Liver (tissue), 8 donors: ENCODE measurements at regions not wholly inside any gene's neighbourhood (a gene's known extent, or its start where the extent isn't known, plus 50 kb on each side); places are given as distances from the start of the nearest gene placed in this dataset.
A peak's percentile ranks its signal among the peaks of the same experiment; 100 is the strongest.

Source experiments
- DNase-seq: peaks from one replicate; pipeline ENCODE4 v3.0.0-alpha.2; 2017; ENCODE audit warnings: low spot score
- H3K27ac ChIP-seq, 2 donors: one replicate each; pipeline ENCODE4 v1.7.0; 2013; ENCODE audit warnings: inconsistent platforms in 2 of 2, low read length in 2 of 2, control low read depth in 1 of 2, low read depth in 1 of 2, mild to moderate bottlenecking in 1 of 2
- H3K27me3 ChIP-seq, 4 donors: one replicate each; pipeline versions ENCODE4 v1.6.1 to v1.7.0; 2013; ENCODE audit warnings: low read length in 3 of 4, inconsistent platforms in 1 of 4, mild to moderate bottlenecking in 1 of 4, moderate library complexity in 1 of 4; ENCODE audit not compliant: control insufficient read depth in 4 of 4, insufficient read depth in 4 of 4
- H3K36me3 ChIP-seq, 4 donors: one replicate each; pipeline versions ENCODE4 v1.6.1 to v1.7.0; 2013; ENCODE audit warnings: low read length in 3 of 4, mild to moderate bottlenecking in 3 of 4, low read depth in 1 of 4, moderate library complexity in 1 of 4; ENCODE audit not compliant: control insufficient read depth in 4 of 4, insufficient read depth in 3 of 4
- H3K4me1 ChIP-seq, 4 donors: one replicate each; pipeline versions ENCODE4 v1.6.1 to v1.7.0; 2013; ENCODE audit warnings: low read length in 3 of 4, mild to moderate bottlenecking in 3 of 4, moderate library complexity in 1 of 4; ENCODE audit not compliant: control insufficient read depth in 4 of 4, insufficient read depth in 4 of 4
- H3K4me3 ChIP-seq, 3 donors: one replicate each; pipeline versions ENCODE4 v1.6.1 to v1.7.0; 2013; ENCODE audit warnings: low read length in 3 of 3, control low read depth in 1 of 3, low read depth in 1 of 3, mild to moderate bottlenecking in 1 of 3
- H3K9ac ChIP-seq, 2 donors: one replicate each; pipeline ENCODE4 v1.7.0; 2013; ENCODE audit warnings: low read length in 2 of 2, mild to moderate bottlenecking in 2 of 2, moderate library complexity in 2 of 2, control low read depth in 1 of 2, low read depth in 1 of 2
- H3K9me3 ChIP-seq, 4 donors: one replicate each; pipeline versions ENCODE4 v1.6.1 to v1.7.0; 2013; ENCODE audit warnings: low read length in 3 of 4; ENCODE audit not compliant: control insufficient read depth in 4 of 4
- ATF3 ChIP-seq: IDR thresholded peaks from 2 replicates; pipeline ENCODE4 v1.6.1; 2016; ENCODE audit warnings: antibody characterized with exemption
- FOXA1 ChIP-seq: IDR thresholded peaks from 2 replicates; pipeline ENCODE4 v1.6.1; 2016; ENCODE audit warnings: antibody characterized with exemption
- GABPA ChIP-seq, 2 donors: IDR thresholded peaks in 1 of 2; conservative IDR thresholded peaks in 1 of 2; 2 replicates each; pipeline ENCODE4 v1.6.1; 2016; ENCODE audit warnings: antibody characterized with exemption in 2 of 2, mild to moderate bottlenecking in 1 of 2, moderate library complexity in 1 of 2
- HNF4A ChIP-seq, 2 donors: conservative IDR thresholded peaks; 2 replicates each; pipeline ENCODE4 v1.6.1; 2016; ENCODE audit warnings: antibody characterized with exemption in 2 of 2, mild to moderate bottlenecking in 2 of 2
- HNF4G ChIP-seq: IDR thresholded peaks from 2 replicates; pipeline ENCODE4 v1.6.1; 2016; ENCODE audit warnings: antibody characterized with exemption
- NR2F2 ChIP-seq: IDR thresholded peaks from 2 replicates; pipeline ENCODE4 v1.6.1; 2016; ENCODE audit warnings: antibody characterized with exemption
- RXRA ChIP-seq, 2 donors: IDR thresholded peaks; 2 replicates each; pipeline ENCODE4 v1.6.1; 2017 to 2018; ENCODE audit warnings: antibody characterized with exemption in 2 of 2, mild to moderate bottlenecking in 1 of 2
- SP1 ChIP-seq: IDR thresholded peaks from 2 replicates; pipeline ENCODE4 v1.6.1; 2018; ENCODE audit warnings: antibody characterized with exemption, mild to moderate bottlenecking
- TAF1 ChIP-seq: conservative IDR thresholded peaks from 2 replicates; pipeline ENCODE4 v1.6.1; 2016; ENCODE audit warnings: antibody characterized with exemption, mild to moderate bottlenecking
- WGBS: extraction: QIAGEN DNeasy Blood & Tissue Kit; methylation state at CpG from one replicate; pipeline ENCODE4 v1.1.7; 2013; 5-methylcytosine and 5-hydroxymethylcytosine counted together
- TF ChIP-seq, protein P1 (sequence below): IDR thresholded peaks from 2 replicates; pipeline ENCODE4 v1.6.1; 2016; ENCODE audit warnings: antibody characterized with exemption
- TF ChIP-seq, protein P2 (sequence below): fragments of 150-350 bp; IDR thresholded peaks from 2 replicates; pipeline ENCODE4 v1.5.1; 2017; ENCODE audit warnings: improper control_type of control experiment, low read depth, low read length; ENCODE audit not compliant: missing input control
- donor health status: healthy.
- donor health status: healthy.
- donor health status: healthy.
- donor health status: healthy.
- donor health status: healthy.

- H3K27ac ChIP-seq = no peak overlapping the region
- no peak for DNase-seq
- H3K9me3 ChIP-seq = no peaks in the 10 kb centered on the region
- no peaks in the 10 kb centered on the region for H3K4me1 ChIP-seq
- H3K4me3 ChIP-seq = no peak overlapping the region
- H3K9ac ChIP-seq = no peak overlapping the region
- H3K36me3 ChIP-seq = no peaks in the 10 kb centered on the region
- no peaks in the 10 kb centered on the region for H3K27me3 ChIP-seq
- WGBS = 88% methylated on average over 7 of the region's 7 CpGs
- TF ChIP-seq RXRA (IDR thresholded peaks at IDR 0.05) = no peak
These were observed 148.1 kb downstream of the HERPUD2 start for GRCh38 chr7:35546691-35547429.

GRCh38 chr7:35545831-35546230, 149.1 kb downstream of the HERPUD2 start:
- no peaks in the 10 kb centered on the region for H3K9me3 ChIP-seq
- no peak overlapping the region for H3K27ac ChIP-seq
- H3K36me3 ChIP-seq = no peaks in the 10 kb centered on the region
- no peak for TF ChIP-seq ATF3
- TF ChIP-seq RXRA (IDR thresholded peaks at IDR 0.05) = no peak
- TF ChIP-seq HNF4G = no peak
- no peak for TF ChIP-seq NR2F2
- H3K4me1 ChIP-seq = no peaks in the 10 kb centered on the region
- H3K4me3 ChIP-seq = no peak overlapping the region
- DNase-seq = no peak
- 84% methylated on average over 5 of the region's 5 CpGs for WGBS
- no peak overlapping the region for H3K9ac ChIP-seq
- no peaks in the 10 kb centered on the region for H3K27me3 ChIP-seq

DNA sequence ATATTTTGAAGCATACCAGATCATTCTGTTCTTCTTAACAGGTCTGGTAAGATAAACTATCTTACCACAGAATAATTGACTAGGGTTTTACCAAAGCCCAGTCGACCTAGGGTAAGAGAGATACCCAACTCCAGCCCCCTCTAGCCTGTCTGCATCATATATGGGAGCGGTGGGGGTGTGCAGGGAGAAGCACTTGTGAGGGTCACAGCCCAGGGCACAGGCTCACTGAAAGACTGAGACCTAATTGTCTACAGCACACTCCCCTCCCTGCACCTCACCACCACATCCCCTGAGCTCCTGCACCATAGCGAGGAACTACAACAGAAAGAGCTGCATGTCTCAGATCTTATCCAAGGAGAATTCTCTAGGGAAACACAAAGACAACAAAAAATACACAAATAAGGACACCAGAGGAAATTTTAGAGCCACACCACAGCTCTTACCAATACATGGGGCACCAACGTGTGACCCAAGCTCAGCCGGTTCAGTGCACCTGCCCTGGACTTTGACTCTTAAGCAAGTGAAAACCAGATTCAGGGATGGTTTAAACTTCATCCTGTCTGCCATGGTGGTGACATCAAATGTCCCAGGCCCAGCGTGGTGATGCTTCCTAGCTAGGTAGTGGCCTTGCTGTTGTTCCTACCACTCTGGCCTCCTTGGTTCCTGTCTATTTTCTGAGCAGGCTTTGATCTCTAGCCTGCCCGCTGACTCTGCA, 150.8 kb downstream of the HERPUD2 start:
- no peak overlapping the region for H3K9ac ChIP-seq
- DNase-seq = no peak
- H3K36me3 ChIP-seq = no peaks in the 10 kb centered on the region
- TF ChIP-seq NR2F2 (peak; percentile 21), TAF1 (no peak), GABPA (IDR thresholded peaks at IDR 0.05 in 1 of 2, conservative IDR thresholded peaks at IDR 0.05 in 1 of 2) (no peak), HNF4A (conservative IDR thresholded peaks at IDR 0.05) (peak; percentile 90 to 96), HNF4G (peak; percentile 65), FOXA1 (no peak), SP1 (peak; percentile 59), ATF3 (no peak), RXRA (IDR thresholded peaks at IDR 0.05) (peak; percentile 61 to 80)
- TF ChIP-seq, protein P1, sequence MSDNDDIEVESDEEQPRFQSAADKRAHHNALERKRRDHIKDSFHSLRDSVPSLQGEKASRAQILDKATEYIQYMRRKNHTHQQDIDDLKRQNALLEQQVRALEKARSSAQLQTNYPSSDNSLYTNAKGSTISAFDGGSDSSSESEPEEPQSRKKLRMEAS = peak; percentile 20
- TF ChIP-seq, protein P2, sequence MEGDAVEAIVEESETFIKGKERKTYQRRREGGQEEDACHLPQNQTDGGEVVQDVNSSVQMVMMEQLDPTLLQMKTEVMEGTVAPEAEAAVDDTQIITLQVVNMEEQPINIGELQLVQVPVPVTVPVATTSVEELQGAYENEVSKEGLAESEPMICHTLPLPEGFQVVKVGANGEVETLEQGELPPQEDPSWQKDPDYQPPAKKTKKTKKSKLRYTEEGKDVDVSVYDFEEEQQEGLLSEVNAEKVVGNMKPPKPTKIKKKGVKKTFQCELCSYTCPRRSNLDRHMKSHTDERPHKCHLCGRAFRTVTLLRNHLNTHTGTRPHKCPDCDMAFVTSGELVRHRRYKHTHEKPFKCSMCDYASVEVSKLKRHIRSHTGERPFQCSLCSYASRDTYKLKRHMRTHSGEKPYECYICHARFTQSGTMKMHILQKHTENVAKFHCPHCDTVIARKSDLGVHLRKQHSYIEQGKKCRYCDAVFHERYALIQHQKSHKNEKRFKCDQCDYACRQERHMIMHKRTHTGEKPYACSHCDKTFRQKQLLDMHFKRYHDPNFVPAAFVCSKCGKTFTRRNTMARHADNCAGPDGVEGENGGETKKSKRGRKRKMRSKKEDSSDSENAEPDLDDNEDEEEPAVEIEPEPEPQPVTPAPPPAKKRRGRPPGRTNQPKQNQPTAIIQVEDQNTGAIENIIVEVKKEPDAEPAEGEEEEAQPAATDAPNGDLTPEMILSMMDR = no peak
- H3K9me3 ChIP-seq = no peaks in the 10 kb centered on the region
- H3K27me3 ChIP-seq = no peaks in the 10 kb centered on the region
- H3K27ac ChIP-seq = no peak overlapping the region
- no peak overlapping the region for H3K4me3 ChIP-seq
- 72% methylated on average over 7 of the region's 7 CpGs for WGBS
- no peaks in the 10 kb centered on the region for H3K4me1 ChIP-seq
